Neural progenitor cell (in vitro differentiated cells): ENCODE measurements at regions not wholly inside any gene's neighbourhood (a gene's known extent, or its start where the extent isn't known, plus 50 kb on each side); places are given as distances from the start of the nearest gene placed in this dataset. TPM values are rescaled to one million over a fixed set of nuclear protein-coding genes. Genes with fewer than 3 reads are reported as not detected.

Source experiments
- DNase-seq: peaks from one replicate; pipeline ENCODE4 v3.0.0-alpha.2; 2016; ENCODE audit warnings: low spot score
- H2AFZ ChIP-seq: fragments of 200-600 bp; sonication (generic); replicated peaks from 2 replicates; pipeline ENCODE4 v1.6.1; 2016; ENCODE audit warnings: antibody characterized with exemption
- H3F3A ChIP-seq: fragments of 200-600 bp; sonication (generic); 2 replicates; pipeline ENCODE4 v1.6.1; 2016; ENCODE audit warnings: antibody characterized with exemption, low read depth
- H3K27ac ChIP-seq: fragments of 200-600 bp; sonication (generic); 2 replicates; pipeline ENCODE4 v1.5.1; 2016; ENCODE audit warnings: mild to moderate bottlenecking
- H3K27me3 ChIP-seq: fragments of 200-600 bp; sonication (generic); 2 replicates; pipeline ENCODE4 v1.6.1; 2016; ENCODE audit warnings: mild to moderate bottlenecking, moderate library complexity
- H3K36me3 ChIP-seq: fragments of 200-600 bp; sonication (generic); 2 replicates; pipeline ENCODE4 v1.5.1; 2016
- H3K4me1 ChIP-seq: fragments of 200-600 bp; sonication (generic); 2 replicates; pipeline ENCODE4 v1.6.1; 2016; ENCODE audit warnings: mixed run types
- H3K4me2 ChIP-seq: fragments of 200-600 bp; sonication (generic); 2 replicates; pipeline ENCODE4 v1.6.1; 2016
- H3K4me3 ChIP-seq: fragments of 200-600 bp; sonication (generic); 2 replicates; pipeline ENCODE4 v1.5.1; 2016
- H3K79me2 ChIP-seq: fragments of 200-600 bp; sonication (generic); 2 replicates; pipeline ENCODE4 v1.6.1; 2016; ENCODE audit warnings: low read depth
- H3K9ac ChIP-seq: fragments of 200-600 bp; sonication (generic); 2 replicates; pipeline ENCODE4 v1.6.1; 2016
- H3K9me3 ChIP-seq: fragments of 200-600 bp; sonication (generic); 2 replicates; pipeline ENCODE4 v1.5.1; 2016; ENCODE audit warnings: low read depth
- H4K20me1 ChIP-seq: fragments of 200-600 bp; sonication (generic); 2 replicates; pipeline ENCODE4 v1.6.1; 2016; ENCODE audit warnings: low read depth
- H3K27ac Mint-ChIP-seq: 3 replicates; pipeline ENCODE4 v1.8.0; 2021; ENCODE audit warnings: mixed read lengths
- H3K27me3 Mint-ChIP-seq: 2 replicates; pipeline ENCODE4 v1.8.0; 2022; ENCODE audit warnings: low read depth, mild to moderate bottlenecking, inconsistent platforms, moderate library complexity, mixed read lengths; ENCODE audit not compliant: insufficient read depth
- H3K36me3 Mint-ChIP-seq: 3 replicates; pipeline ENCODE4 v1.8.0; 2021; ENCODE audit warnings: mixed read lengths
- H3K4me1 Mint-ChIP-seq: 3 replicates; pipeline ENCODE4 v1.8.0; 2021; ENCODE audit warnings: mixed read lengths
- H3K4me3 Mint-ChIP-seq: 3 replicates; pipeline ENCODE4 v1.8.0; 2021; ENCODE audit warnings: mild to moderate bottlenecking, moderate library complexity, mixed read lengths
- H3K9me3 Mint-ChIP-seq: 3 replicates; pipeline ENCODE4 v1.8.0; 2020; ENCODE audit warnings: mixed read lengths
- CTCF ChIP-seq: fragments of 200-600 bp; sonication (generic); IDR thresholded peaks from 2 replicates; pipeline ENCODE4 v1.5.1; 2017; ENCODE audit warnings: antibody characterized with exemption, mild to moderate bottlenecking
- EZH2 ChIP-seq: fragments of 200-600 bp; sonication (generic); IDR thresholded peaks from 2 replicates; pipeline ENCODE4 v1.6.1; 2017; ENCODE audit warnings: antibody characterized with exemption, mild to moderate bottlenecking, moderate library complexity
- small RNA-seq: library from RNA; depleted of rRNA; stranded (forward); fragments of <200 nt; gene quantifications from one replicate; pipeline ENCODE3, GENCODE V24; 2015

DNA sequence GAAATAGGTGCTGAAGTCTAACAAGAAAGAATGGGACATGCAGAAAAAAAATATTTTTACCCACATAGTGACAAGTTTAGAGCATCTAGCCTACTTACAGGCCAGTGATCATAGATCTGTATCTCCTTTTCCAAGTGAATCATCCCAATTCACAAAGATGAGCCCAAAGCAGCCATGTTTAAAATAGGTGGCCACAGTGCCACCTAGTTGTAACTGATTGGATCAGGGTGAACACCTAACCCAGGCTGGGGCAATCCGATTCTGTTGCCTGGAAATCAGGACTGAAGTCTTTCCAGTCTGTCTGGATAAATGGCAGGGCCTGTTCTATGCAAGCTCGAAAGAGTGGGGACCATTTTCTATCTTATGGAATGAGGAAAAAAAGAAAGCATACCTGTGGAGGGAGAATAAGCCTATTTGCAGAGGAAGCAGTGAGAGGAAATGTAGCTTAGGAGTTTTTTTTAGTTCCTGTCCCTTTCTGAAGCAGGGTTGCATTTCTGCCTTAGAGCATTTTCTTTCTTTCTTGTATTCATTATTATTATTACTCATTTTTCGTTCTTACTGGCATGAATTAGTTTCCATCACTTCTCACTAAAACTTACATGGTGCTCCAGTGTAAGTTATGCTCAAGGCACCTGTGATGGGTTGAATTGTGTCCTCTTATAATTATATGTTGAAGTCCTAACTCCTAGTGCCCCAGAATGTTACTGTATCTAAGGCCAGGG, 113.2 kb upstream of the RAG2 start:
- no peaks in the 10 kb centered on the region for H3K79me2 ChIP-seq
- no peak for DNase-seq

More for the DNA sequence above, 113.2 kb upstream of the RAG2 start:
- no peak overlapping the region for H3K27ac ChIP-seq
- no peaks in the 10 kb centered on the region for H3K36me3 Mint-ChIP-seq
- H3K9me3 ChIP-seq, result no peaks in the 10 kb centered on the region
- H2AFZ ChIP-seq, result peak overlapping the region; percentile 40
- H3K9me3 Mint-ChIP-seq, result no peaks in the 10 kb centered on the region
- H3K9ac ChIP-seq, result no peak overlapping the region
- no peaks in the 10 kb centered on the region for H3K27me3 Mint-ChIP-seq
- no peak overlapping the region for H3K4me3 Mint-ChIP-seq
- no peaks in the 10 kb centered on the region for H4K20me1 ChIP-seq
- no peaks in the 10 kb centered on the region for H3K4me1 Mint-ChIP-seq
- H3K4me1 ChIP-seq, result no peaks in the 10 kb centered on the region
- no peaks in the 10 kb centered on the region for H3F3A ChIP-seq
- H3K4me2 ChIP-seq, result no peak overlapping the region
- no peak overlapping the region for H3K4me3 ChIP-seq
- no peaks in the 10 kb centered on the region for H3K27me3 ChIP-seq
- TF ChIP-seq CTCF (peak; percentile 38), EZH2 (no peak)
- no peak overlapping the region for H3K27ac Mint-ChIP-seq
- no peaks in the 10 kb centered on the region for H3K36me3 ChIP-seq

Small RNA genes lying in the stretch of these regions (small RNA-seq; reads per million reads assigned to genes)
- not detected for gene RF00322
- gene RNU6-99P, result not detected
